Uterus (tissue), 2 donors: ENCODE measurements at regions not wholly inside any gene's neighbourhood (a gene's known extent, or its start where the extent isn't known, plus 50 kb on each side); places are given as distances from the start of the nearest gene placed in this dataset.

Experiments used
- CTCF ChIP-seq, 4 experiments: fragments of 200-600 bp in 2 of 4; fragments of 450-650 bp in 2 of 4; sonication (generic) in 2 of 4; IDR thresholded peaks; one replicate each; pipeline ENCODE4 v1.5.1; 2016 to 2019; ENCODE audit warnings: antibody characterized with exemption in 4 of 4, mild to moderate bottlenecking in 2 of 4, moderate library complexity in 1 of 4
- POLR2A ChIP-seq, 2 donors: fragments of 450-650 bp; IDR thresholded peaks; one replicate each; pipeline ENCODE4 v1.6.1; 2016; ENCODE audit warnings: antibody characterized with exemption in 2 of 2, mild to moderate bottlenecking in 1 of 2, moderate library complexity in 1 of 2

- TF ChIP-seq CTCF (IDR thresholded peaks at IDR 0.05) (no peak), POLR2A (IDR thresholded peaks at IDR 0.05) (no peak)
These were observed 111.1 kb downstream of the GLUL start for GRCh38 chr1:182280504-182280900.
